HPDE6-E6E7 (cell line): ENCODE measurements at regions not wholly inside any gene's neighbourhood (a gene's known extent, or its start where the extent isn't known, plus 50 kb on each side); places are given as distances from the start of the nearest gene placed in this dataset.
A peak's percentile ranks its signal among the peaks of the same experiment; 100 is the strongest.

ENCODE experiments used
- DNase-seq: peaks from one replicate; pipeline ENCODE4 v3.0.0; 2011; ENCODE audit warnings: missing footprints; ENCODE audit errors: extremely low spot score

DNA sequence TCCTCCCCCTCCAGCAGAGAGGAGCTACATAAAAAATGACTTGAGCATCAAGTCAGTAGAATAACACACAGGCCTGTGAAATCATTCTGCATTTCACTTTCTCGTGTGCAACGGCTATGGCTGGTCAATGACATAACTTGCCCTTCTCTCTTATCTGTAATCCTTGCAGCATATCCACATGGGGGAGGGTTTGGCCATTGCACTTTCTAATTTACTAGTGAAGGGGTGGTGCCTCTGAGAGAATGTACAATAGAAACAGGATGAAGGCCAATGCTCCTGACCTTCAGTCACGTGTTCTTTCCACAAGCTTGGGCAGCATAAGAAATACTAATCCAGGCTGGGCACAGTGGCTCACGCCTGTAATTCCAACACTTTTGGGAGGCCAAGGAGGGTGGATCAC lies 641.0 kb upstream of the ARGLU1 start:
- no peak for DNase-seq

DNA sequence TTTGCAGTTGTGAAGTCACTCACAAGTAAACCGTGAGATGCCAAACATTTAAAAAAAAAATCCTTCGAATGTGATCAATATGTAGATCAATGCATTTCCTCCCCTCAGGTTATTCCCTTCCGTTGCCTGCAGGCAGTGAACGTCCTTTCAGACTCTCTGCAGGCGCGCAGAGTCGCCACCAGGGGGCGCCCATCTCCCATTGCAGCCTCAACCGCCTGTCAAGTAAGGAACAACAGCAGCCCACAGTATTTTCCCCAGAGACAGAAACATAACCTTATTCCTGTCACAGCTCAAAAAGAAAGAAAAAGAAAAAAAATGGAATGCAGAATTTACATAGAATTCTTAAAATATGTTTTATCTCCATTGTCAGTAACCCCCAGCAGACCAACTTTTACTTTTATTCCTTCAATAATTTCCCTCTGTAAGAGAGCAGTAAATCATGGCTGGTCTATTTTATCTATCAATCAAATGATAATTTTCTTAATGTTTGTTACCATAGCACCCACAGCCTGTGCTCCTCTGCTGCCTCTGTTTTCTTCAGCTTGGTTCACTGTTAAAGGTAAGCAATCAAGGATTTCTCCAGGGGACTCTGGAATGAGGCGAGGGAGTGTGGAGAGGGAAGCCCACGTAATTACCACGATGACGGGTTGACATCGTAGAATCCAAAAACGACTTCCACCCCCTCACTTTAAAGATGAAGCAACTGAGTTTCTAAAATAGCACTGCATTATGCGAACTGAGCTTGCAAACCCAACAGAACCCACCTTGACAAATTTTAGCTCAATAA lies 637.6 kb upstream of the ARGLU1 start:
- DNase-seq = peak; percentile 29

DNA sequence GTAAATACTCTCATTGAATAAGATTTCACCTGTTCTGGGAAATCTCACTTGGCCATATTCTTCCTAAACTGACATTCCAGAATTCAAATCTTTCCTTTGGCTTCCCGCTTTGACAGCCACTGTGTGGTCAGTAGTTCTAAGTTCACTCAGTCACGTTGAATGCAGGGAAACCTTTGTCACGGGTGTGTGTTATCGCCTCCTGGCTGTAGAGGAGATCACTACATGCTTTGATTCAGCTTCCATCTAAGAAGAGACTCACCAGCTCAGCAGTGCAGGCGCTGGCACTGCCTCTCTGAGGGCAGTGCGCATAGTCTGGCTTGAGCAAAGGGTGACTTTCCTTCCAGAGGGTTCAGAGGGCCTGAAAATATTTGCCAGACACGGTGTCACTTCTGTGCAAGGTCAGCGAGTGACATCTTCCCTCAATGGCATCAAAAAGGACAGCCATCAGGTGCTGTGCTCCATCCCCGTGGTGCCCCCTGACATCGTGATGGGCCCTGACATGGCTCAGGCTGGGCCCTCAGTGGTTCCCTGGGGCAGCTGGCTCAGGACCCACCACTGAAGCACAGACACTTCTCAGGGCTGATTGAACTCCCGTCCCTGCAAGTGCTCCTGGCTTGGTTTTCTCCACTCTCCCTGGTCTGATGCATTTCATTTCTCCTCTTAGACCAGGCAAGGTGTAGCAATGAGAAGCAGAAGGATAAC lies 635.4 kb upstream of the ARGLU1 start:
- DNase-seq = no peak

DNA sequence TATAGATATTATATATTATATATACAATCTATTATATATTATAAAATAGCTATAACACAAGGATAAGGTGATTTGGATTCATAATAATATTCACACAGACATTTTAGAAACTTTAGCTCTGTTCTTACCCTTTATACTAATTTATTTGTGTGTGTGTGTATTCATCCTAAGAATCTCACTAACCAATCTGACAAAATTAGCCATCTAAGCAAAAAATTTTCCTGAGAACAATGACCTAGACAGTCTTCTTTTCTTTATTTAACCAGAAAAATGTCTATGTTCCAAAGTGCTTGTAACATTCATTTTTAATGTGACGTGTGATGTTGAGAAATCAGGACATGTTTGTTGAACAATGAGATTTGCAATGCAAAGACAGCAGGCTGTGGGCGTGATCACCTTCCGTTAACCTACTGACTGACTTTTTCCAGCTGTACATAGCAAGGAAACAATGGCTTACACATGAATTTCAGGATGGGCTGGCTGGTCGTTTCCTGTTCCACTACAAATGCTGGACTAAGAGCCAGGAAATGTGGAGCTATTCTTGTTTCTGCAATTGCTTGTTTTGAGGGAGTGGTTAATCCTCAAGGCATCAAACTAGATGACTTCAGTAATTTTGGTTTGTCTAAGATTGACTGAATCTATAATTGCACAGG lies 634.6 kb upstream of the ARGLU1 start:
- peak; percentile 26 for DNase-seq

DNA sequence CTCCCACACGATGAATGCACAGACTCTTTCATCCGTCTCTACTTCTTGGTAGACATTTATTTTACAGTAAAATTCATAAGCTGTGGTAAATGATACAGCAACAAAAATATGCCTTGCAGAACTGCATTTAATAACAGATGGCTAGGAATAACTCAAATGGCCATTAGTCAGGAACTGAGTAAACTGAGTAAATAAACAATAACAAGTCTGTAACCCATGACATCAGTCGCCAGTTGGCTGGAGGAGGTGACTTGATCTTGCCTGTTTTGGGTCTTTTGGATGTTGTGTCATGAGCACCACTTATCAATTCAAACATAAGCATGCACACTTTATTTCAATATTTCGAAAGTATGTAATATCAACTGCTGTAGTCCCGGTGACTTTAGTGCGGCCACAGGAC lies 632.6 kb upstream of the ARGLU1 start:
- no peak for DNase-seq

DNA sequence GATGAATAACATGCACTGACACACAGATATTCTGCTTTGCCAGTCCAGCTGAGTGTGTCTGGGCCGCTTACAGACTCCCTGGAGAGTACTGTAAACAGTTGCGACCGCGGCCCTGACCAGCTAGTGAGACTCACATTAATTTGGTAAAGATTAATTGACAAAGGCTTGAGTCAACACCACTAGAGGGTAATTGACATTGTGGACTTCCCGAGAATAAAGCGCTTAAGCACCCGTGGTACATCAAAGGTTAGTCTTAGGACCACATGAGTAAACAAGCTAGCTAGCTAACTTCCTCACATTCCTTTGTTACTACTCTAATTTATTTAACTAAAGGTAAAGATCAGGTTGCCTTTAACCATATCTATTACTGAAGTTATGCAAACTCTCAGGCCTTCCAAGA lies 624.4 kb upstream of the ARGLU1 start:
- DNase-seq = no peak

DNA sequence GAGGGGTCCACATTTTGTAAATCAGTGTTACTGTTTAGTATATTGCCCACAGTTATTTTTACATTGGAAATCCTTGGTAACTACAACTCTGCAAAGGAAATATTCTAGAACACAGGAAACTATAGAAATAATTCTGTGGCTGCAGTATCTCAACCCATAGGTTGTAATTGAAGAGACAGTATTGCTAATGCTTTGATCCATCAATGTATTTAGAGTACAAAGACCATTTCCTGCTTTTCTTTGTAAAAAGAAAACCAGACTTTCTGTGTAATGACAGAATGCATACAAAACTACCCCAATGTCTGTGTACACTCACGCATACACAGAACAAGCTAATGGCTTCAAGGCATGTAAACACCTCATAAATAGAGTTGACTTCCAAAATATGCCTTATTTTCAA lies 622.1 kb upstream of the ARGLU1 start:
- DNase-seq = no peak

DNA sequence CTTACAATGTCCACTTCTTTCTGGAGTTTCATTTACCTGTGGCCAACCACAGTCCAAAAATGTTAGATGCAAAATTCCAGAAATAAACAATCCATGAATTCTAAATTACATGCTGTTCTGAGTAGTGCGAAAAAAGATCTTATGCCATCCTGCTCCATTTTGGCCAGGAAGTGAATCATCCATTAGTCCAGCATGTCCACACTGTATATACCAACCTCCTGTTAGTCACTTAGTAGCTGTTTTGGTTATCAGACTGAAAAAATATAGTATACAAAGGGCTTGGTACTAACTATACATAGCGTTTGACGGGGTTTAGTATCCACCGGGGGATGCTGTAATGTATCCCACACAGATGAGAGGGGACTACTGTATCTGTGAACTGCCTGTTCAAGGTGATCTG lies 618.0 kb upstream of the ARGLU1 start:
- DNase-seq = no peak

DNA sequence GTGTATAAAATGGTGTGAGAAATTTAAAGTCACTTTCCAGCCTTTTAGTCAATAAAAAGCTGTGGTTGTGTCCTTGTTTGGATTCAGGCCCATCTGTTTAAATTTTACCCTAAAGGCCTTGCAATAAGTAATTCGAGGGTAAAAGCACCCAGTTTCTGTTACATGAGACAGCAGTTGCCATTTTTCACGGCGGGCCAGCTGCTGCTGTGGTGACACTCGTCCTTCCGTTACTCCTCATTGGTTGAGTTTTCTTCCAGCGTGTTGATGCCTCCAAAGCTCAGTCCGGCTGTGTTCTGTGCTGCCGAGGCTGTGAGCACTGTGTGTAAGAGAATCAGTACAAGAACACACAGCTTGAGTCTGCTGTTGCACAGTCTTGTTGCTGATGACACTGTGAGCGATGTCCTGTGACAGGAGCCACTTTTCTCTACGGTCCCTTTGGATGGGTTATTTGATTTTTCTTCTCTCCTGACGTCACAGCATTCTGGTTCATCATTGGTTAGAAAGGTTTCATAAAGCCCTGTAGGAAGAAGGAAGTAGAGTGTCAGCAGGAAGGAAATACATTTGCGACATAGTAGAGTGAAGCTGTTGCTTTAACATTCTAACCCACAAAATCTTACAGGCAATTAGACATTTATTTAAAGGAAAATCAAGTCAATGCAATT lies 602.5 kb upstream of the ARGLU1 start:
- no peak for DNase-seq

DNA sequence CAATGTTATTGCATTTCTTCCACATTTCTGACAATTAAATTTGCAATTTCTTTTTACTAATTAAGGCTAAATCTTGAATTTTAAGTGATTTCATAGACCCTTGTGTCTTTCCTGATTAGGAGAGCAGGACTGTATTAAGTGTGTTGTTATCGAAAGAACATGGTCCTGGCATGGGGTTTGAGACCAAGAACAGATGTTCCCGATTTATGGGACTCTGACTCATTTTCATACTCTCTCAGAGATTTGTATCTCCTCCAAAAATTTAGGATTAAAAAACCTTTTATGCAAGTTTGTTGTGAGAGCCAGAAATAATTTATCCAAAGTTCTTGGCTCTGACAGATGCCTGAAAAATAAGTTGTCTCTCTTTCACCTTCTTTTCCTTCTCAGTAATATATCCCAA lies 589.3 kb upstream of the ARGLU1 start:
- no peak for DNase-seq

DNA sequence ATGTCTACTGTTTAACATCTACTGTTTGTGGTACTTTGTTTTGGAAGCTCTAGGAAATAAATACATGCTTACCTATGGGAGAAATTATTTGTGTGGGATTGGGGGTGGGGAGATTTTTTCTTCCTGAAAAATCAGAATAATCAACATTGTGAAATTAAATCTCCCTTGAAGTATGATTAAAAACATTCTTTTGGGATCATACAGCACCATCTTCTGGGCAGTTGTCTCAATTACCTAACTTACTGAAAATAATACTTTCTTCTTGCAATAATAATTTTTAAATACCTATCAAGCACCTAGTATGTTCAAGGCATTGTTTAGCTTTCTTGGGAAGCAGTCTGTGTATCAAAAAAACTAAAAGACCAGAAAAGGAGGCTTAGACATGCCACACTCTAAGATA lies 576.5 kb upstream of the ARGLU1 start:
- no peak for DNase-seq

DNA sequence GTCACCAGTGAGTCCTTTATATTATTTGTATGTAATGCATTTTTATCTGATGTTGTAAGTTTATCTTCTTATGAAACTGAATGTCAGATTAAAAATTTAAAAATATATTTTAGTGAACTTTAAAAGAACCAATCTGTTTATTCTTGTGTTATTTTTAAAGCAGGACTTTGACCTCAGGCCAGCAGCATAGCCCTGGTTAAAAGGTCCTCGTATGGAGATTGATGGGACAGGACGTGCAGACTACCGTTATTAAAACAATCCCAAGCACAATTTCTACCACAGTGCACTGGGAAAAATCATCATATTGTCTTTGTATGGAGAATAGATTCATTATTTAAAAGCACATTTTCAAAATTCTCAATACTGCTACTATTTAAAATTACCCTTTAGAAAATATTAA lies 573.8 kb upstream of the ARGLU1 start:
- no peak for DNase-seq

DNA sequence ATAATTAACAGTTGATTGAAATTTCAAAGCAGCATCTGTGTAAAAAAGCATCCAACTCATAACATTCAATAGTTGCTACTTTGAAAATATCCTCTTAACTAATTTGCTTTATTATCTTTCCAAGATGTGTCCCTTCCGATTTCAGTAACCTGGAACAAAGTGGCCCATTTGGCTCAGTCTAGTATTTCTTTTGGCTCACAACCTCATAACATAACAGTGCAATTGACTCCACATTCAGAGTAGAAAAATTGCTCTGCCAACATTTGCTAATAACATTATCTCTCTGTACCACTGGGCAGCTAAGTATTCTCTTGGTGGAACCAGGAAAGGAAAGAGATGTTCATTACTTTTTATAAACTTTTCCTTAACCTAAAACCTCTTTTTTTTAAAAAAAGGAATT lies 571.1 kb upstream of the ARGLU1 start:
- no peak for DNase-seq

DNA sequence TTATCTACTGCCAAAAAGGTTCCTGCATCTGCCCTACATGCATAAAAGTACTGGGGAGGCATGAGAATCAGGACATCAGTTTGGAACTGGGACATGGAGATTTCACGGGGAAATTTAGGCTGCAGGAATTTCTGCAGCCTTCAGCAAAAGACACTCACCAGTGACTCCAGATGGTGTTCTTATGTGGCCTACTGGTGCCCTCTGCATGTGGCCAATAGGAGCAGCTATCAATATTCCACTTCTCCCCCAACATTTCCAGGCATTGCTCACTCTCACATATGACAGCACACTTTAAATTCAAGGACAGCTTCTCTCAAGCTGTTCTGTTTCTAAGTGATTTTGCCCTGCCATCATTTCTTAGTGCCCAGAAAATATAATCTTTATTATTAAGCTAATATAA lies 570.5 kb upstream of the ARGLU1 start:
- DNase-seq = no peak

DNA sequence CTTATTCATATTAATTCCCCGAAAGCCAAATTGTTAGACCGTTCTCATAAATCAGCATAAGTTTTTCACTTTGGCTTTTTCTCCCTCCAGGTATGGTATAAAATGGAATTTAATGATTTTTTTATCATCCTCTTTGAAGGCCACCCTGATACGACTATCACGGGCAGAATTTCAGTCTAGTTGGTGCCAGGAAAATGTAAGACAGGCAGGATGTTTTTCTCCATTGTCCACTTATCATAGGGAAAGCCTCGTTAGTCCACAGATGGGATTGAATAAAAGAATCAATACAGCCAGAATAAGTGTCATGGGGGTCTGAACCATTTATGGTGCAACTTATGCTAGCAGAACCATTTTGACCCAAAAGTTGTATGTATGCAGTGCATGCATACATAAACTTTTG lies 566.0 kb upstream of the ARGLU1 start:
- no peak for DNase-seq

DNA sequence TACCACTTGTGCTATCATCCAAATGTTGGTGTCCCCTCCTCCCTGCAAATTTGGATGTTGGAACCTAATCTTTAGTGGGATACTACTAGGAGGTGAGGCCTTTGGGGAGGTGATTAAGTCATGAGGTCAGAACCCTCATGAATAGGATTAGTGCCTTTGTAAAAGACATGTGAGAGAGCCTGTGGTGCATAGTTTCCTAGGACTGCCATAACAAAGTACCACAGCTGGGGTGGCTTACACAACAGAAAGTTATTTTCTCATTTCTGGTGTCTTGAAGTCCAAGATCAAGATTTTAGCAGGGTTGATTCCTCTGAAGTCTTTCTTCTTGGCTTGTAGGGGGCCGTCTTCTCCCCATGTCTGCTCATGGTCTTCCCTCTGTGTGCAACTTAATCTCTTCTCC lies 562.6 kb upstream of the ARGLU1 start:
- no peak for DNase-seq

DNA sequence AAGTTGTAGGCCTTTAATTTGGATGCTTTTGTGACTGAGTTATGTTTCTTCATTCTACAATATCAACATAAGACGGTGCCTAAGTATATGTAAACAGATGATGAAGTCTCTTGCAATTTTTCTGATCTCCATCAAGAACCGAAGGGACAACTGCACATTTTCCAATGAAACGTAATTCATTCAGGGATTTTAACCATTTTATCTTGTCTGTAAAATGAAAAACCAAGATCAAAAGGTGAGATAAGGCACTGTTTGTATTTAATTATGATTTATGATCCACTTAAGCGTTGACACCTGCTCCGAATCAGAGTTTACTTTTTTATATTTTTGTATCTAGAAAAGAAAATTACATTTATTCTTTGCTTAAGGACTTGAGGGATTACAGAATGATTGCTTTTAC lies 556.8 kb upstream of the ARGLU1 start:
- no peak for DNase-seq

DNA sequence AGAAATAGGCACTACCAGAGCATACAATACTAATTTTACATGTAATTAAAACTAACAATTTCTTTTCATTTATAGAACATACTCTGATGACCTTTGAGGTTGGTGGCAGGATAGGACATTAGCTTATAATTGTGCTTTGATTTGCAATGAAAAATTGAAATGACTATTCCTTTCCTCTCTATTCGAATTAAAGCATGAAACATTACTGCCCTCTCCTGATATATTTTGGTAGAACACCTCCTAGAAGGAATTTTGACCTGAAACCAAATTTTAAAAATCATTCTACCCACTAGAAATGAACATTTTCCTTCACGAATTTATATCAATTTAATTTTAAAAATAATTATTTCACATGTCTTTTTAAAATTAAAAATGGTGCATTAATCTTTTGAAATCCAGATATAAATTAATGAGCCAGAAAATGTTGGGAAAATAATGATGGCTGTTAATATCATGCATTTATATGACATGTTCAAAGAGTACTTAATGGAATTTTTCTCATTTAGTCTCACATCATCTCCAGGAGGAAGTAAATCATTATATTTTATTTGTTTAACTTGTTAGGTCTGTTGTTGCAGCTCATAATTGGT lies 556.3 kb upstream of the ARGLU1 start:
- DNase-seq = no peak

DNA sequence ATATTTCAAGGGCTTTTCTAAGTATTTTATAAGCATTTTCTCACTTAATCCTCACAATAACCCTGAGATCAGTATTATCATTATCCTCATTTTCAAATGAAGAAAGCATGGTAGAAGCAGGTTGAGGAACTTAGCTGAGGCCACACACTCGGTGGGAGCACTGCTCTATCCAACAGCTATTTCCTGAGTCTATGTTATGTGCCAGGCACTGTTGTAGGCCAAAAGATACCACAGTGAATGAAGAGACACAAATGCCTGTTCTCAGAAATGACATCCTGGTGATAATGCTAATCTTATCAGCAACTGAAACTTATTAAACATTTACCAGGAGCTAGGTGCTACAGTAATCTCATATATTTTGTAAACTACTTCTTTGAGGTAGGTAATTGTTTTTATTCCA lies 553.9 kb upstream of the ARGLU1 start:
- DNase-seq = no peak

DNA sequence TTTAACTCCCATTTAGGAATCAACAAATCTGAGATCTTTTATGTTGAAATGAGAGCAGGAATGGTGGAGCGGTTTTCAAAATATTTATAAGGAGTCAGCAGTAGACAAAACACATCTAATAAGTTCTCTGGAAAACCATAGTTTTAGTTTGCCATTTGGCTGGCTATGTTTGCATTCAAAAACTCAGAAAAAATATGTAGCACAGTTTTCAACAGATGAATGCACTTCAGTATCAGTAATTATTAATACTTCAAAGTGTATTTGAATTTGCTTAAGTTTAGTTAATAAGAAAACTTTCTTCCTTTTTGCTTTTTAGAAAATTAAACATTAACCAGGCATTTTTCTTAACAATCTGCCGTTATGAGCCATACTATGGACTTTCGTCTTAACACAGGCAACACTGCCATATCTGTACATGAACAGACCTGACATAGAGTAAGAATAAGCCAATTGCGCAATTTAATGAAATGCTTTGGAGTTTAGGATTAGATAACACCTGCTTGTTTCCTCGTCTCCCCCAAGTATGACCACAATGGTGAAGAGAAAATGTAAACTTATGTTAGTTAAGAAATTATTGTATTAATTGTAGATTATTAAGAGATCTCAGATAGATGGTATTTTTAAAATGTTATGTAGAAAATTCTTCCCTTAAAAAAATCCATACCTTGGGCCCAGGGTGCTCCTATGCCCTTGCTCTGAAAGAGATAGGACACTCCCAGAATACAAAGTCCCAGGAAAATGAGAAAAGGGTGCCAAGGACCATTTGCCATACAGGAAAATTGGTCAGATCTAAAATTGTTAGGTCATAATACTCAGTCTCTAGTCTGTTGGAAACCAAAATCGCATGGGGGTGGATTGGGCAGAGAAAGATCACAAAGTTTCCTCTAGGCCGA lies 552.3 kb upstream of the ARGLU1 start:
- DNase-seq = no peak

DNA sequence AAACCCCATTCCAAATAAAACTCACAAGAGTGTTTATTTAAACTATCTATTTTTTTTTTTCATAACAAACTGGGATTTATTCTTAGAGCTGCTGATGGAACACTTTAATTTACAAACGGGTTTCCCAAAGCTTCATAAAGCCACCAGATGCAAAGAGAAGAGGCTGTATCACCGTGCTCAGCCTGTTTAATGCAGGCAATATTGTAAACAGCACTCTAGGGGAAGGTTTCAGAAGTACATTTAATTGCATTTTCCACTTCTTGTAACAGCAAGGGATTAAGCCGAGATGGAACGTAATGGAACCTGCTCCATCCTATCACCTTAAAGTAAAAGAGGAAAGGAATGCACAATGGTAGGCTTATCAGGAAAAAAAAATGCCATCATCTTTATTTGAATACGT lies 550.6 kb upstream of the ARGLU1 start:
- no peak for DNase-seq
